Iris pigment epithelial cell (primary cell): ENCODE measurements at regions not wholly inside any gene's neighbourhood (a gene's known extent, or its start where the extent isn't known, plus 50 kb on each side); places are given as distances from the start of the nearest gene placed in this dataset.
A peak's percentile ranks its signal among the peaks of the same experiment; 100 is the strongest.

Experiments
- DNase-seq: peaks from one replicate; pipeline ENCODE4 v3.0.0-alpha.2; 2011; ENCODE audit warnings: low read depth

- DNase-seq = no peak
Measured at GRCh38 chr9:80448996-80449395, 877.2 kb downstream of the TLE4 start.

GRCh38 chr9:80447876-80448275 lies 876.1 kb downstream of the TLE4 start:
- no peak for DNase-seq

- DNase-seq = no peak
Measured at GRCh38 chr9:80440724-80441123, 869.0 kb downstream of the TLE4 start.

- no peak for DNase-seq
Measured at GRCh38 chr9:80437825-80438224, 866.1 kb downstream of the TLE4 start.

- DNase-seq = no peak
Measured at GRCh38 chr9:80437091-80437640, 865.4 kb downstream of the TLE4 start.

GRCh38 chr9:80435591-80435990 lies 863.8 kb downstream of the TLE4 start:
- DNase-seq = no peak

GRCh38 chr9:80426992-80427391 lies 855.2 kb downstream of the TLE4 start:
- no peak for DNase-seq

GRCh38 chr9:80417211-80417773 lies 845.5 kb downstream of the TLE4 start:
- no peak for DNase-seq

GRCh38 chr9:80410106-80410505 lies 838.3 kb downstream of the TLE4 start:
- peak; percentile 0 for DNase-seq

- DNase-seq = no peak
Measured at GRCh38 chr9:80407220-80407619, 835.5 kb downstream of the TLE4 start.

GRCh38 chr9:80401243-80401642 lies 829.5 kb downstream of the TLE4 start:
- DNase-seq = no peak

- no peak for DNase-seq
Measured at GRCh38 chr9:80400624-80401230, 829.0 kb downstream of the TLE4 start.

GRCh38 chr9:80399606-80400005 lies 827.8 kb downstream of the TLE4 start:
- no peak for DNase-seq

GRCh38 chr9:80387828-80388227 lies 816.1 kb downstream of the TLE4 start:
- DNase-seq = no peak

GRCh38 chr9:80385246-80385645 lies 813.5 kb downstream of the TLE4 start:
- no peak for DNase-seq

- DNase-seq = no peak
Measured at GRCh38 chr9:80383331-80383730, 811.6 kb downstream of the TLE4 start.

- DNase-seq = peak; percentile 1
Measured at GRCh38 chr9:80382211-80382891, 810.6 kb downstream of the TLE4 start.

GRCh38 chr9:80380301-80380700 lies 808.5 kb downstream of the TLE4 start:
- DNase-seq = no peak

GRCh38 chr9:80378669-80379293 lies 807.0 kb downstream of the TLE4 start:
- peak; percentile 8 for DNase-seq

GRCh38 chr9:80376180-80376579 lies 804.4 kb downstream of the TLE4 start:
- no peak for DNase-seq

- DNase-seq = no peak
Measured at GRCh38 chr9:80375477-80375876, 803.7 kb downstream of the TLE4 start.

- peak; percentile 18 for DNase-seq
Measured at GRCh38 chr9:80369641-80370040, 797.9 kb downstream of the TLE4 start.

- no peak for DNase-seq
Measured at GRCh38 chr9:80366626-80367025, 794.9 kb downstream of the TLE4 start.
